ENCODE measurements at regions not wholly inside any gene's neighbourhood (a gene's known extent, or its start where the extent isn't known, plus 50 kb on each side); places are given as distances from the start of the nearest gene placed in this dataset.
"Not testable (repeated sequence)": the region's sequence is repeated elsewhere in the genome, so short reads cannot be mapped to it uniquely, and the experiment has no call there.

DNA sequence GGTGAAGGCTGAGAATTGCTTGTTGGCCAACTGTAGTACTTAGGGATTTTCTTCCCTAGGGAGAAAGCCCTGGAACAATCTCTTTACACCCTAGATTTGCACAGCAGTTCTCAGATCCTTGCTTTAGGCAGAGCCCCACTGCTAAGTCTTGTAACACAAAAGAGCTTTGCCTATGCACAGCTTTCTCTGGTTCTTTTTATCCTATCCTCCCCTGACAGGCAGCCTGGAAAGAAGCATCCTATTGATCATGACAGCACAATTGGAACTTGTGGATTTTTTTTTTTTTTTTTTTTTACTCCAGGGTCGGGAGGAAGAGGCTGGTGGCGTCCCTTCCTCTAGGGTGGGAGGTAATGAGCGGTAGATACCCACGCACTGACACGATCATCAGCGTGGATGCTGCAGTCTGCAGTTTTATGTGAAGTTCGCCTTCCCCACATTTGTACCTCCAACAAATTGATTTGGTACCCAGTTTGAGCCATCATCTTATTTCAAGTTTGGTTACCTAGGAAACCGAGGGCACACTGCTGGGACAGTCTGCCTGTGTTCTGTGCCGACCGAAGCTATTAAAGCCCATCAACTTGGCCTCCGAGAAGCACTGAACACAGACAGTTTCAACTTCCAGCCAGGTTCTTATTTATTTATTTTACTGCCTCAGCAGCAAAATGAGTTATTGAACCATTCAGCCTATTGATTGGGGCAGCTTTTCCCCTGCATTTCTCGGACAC is 110.1 kb downstream of the NRN1 start:
- DNase-seq (ENCODE audit: low read depth), result no peak

DNA sequence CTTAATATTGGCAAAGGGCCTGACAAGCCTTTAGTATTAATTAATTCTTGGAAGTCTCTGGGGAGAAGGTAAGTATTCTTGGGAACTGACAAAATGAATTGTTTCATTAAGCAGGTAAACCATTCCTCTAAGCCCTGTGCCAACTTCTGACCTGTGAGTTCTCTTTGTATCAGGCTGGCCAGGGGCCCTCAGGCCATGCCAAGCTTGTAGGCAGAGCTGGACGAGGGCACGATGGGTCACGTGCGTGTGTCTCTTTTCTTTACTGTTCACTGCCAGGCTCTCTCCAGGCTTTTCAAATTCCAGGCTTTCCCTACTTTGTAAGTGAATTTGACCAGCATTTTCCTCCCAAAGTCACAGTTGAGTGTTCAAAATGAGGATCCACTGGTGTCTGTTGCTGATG is 112.4 kb downstream of the NRN1 start:
- no peak for DNase-seq (ENCODE audit: low read depth)

DNA sequence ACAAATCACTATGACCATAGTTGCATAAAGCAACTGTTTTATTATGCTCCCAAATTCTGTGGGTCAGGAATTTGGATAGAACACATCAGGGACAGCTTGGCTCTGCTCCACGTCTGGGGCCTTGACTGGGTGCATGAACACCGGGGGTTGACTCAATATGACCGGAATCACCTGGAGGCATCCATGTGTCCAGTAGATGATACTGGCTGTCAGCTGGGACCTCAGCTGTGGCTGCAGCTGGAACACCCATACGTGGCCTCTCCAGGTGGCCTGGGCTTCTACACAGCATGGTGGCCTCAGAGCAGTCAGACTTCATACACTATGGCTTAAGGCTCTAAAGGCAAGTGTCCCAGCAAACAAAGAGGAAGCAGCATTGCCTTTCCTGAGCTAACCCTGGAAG is 113.4 kb downstream of the NRN1 start:
- DNase-seq (ENCODE audit: low read depth), result no peak

DNA sequence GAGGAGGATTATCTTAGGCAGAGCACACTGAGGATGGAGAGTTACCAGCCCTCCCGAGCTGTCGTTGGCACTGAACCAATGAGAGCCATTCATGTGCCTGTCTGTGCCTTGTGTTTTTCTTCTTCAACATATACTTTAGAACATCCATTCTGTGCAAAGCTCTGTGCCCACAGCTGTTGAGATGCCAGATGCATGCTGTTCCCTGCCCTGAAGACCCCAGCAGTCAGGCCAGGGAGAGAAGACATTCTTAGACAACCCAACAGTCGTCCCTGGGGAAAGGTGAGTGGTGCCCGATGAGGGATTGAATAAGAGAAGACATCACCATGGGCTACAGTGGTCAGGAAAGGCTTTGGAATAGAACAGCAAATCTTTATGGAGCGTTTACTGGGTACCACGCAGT is 114.1 kb downstream of the NRN1 start:
- no peak for DNase-seq (ENCODE audit: low read depth)

DNA sequence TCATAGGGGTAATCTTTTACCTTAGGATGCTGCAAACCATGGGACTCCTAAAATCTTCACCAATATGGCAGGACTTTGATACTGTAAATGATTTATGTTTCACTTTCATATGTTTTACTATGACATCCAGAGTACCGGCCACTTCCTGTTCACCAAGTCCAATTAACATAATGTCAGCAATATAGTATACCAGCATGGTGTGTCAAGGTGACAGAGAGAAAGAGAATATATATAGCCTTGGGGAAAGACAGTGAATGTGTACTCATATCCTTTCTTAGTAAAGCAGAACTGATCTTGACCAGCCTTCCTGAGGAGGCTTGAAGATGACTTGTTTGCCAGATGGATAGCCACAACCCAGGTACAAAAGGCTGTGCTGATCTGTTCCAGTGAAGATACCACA is 127.9 kb downstream of the NRN1 start:
- DNase-seq (ENCODE audit: low read depth), result no peak

DNA sequence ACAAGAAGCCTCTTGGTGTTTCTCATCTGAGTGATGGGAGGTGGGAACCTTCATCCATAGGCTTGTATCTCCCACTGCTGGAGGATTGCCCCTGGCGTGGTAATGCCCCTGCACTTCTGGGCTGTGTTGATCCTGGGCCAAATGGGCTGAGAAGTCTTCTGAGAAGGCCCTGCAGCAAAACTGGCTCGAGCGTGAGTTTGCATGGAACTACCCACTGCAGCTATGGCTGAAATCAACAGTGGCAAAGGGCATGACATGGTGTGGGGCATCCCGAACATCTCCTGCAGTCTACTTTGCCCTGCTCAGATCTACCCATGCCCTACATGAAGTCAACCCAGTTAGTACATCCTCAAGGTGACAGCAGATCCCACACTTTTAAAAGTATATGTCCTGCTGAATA is 130.6 kb downstream of the NRN1 start:
- DNase-seq (ENCODE audit: low read depth), result no peak

DNA sequence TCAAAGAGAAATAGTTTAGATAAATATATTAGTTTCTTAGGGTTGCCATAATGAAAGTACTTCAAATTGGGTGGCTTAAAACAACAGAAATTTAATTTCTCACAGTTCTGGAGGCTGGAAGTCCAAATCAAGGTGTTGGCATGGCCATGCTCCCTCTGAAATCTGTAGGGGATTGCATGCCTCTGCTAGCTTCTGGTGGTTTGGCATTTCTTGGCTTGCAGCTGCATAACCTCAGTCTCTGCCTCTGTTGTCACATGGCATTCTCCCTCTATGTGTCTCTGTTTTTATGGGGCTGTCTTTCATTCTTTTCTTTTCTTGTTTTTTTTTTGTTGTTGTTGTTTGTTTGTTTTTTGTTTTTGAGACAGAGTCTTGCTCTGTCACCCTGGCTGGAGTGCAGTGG is 132.7 kb downstream of the NRN1 start:
- DNase-seq (ENCODE audit: low read depth), result not testable (repeated sequence)

DNA sequence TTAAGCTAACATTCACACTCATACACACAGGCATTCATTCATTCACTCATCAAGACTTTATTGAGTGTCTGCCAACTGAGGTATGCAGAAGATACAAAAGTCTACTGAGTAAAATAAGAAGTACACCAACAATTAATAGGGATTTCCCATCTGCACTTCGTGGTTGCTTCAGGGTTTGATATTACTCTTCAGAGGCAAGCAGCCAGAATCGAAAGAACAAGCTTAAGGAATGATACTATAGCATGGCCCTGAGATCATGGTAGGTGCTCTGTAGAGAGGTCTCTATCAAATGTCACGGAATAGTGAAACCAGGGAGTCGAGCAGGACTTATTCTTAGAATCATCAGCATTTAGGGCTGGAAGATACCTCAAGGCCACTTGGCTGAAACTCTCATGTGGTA is 135.4 kb downstream of the NRN1 start:
- no peak for DNase-seq (ENCODE audit: low read depth)

DNA sequence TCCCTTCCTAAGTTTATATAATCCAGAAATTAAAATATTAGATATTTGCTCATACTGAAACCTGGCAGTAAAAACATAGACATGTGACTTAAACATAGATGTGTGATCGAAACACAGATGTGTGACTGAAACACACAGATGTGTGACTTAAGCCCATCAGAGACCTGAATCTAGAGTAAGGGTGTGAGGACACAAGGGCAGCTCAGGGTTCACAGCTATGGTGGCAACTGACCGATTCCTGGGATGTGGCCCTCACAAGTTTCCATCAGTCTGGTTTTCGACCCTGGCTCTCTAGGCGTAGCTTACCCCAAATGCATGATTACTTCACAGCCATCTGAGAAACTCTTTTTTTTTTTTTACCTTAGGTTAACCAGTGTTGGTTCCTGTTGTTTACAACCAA is 137.0 kb downstream of the NRN1 start:
- no peak for DNase-seq (ENCODE audit: low read depth)

DNA sequence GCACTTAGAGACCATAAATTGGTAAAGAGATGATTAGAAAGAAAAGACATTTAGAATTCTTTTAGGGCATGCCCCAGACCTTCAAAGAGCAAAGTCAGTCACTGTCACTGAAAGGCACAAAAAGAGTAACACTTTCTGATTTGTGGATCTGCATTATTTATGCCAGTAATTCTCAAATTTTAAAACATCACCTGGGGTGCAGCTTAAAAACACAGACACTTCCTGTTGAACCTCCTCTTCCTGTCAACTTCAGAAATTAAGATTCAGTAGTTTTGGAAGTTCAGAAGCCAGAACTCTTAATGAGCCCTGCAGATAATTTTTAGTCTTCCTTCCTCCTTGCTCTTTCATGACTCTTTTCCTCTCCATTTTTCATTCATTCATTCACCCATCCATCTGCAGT is 137.5 kb downstream of the NRN1 start:
- DNase-seq (ENCODE audit: low read depth), result no peak

DNA sequence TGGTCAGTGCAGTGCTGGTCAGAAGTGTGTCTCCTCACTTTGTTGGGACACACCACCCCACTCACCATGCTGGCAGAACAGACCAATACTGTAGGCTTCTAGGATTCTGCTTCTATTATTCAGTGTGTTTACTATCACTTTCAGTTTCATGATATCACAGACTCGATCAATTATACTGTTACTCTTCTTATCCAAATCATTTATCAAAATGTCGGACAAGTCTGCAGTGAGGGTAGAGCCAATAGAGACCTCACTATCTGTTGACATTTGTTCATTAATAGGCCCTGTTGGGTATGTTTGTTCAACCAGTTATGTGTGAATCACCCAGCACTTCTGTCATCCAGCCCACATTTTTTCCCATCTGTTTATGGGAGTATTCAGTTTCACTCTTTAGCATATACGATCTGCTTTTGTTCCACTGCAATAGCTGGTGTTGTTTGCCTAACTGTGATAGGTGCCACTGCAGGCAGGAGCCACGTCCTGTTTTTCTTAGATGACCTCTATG is 140.1 kb downstream of the NRN1 start:
- peak; percentile 57 for DNase-seq (ENCODE audit: low read depth)

DNA sequence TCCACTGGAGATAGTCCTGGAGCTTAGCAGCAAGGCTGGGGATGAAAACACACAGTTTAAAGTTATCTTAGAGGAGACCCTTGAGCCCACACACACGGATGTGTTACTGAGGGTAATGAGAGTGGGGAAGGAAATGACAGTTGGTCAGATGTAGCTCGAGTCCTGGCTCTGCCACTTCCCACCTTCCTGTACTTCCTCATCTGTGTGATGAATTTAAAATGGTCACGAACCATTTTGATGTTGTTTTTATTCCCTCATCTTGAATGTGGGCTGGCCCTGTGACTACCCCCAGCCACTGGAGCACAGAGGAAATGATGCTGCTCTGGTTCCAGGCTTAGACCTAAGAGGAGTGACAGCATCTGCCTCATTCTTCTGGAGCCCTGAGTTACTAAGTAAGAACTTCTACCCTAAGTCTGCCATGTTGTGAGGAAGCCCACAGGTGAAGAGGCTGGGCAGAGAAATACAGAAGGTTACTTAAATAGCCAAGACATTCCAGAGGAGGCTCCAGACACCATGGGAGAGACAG is 141.2 kb downstream of the NRN1 start:
- DNase-seq (ENCODE audit: low read depth), result no peak

DNA sequence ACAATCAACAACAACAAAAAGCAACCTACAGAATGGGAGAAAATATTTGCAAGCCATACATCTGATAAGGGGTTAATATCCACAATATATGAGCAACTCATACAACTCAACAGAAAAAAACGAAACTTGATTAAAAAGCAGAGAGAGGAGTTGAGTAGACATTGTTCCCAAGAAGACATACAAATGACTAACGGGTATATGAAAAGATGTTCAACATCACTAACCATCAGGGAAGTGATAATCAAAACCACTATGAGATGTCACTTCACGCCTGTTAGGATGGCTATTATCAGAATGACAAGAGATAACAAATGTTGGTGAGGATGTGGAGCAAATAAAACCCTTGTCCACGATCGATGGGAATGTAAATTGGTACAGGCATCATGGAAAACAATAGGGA is 145.9 kb downstream of the NRN1 start:
- DNase-seq (ENCODE audit: low read depth), result no peak

DNA sequence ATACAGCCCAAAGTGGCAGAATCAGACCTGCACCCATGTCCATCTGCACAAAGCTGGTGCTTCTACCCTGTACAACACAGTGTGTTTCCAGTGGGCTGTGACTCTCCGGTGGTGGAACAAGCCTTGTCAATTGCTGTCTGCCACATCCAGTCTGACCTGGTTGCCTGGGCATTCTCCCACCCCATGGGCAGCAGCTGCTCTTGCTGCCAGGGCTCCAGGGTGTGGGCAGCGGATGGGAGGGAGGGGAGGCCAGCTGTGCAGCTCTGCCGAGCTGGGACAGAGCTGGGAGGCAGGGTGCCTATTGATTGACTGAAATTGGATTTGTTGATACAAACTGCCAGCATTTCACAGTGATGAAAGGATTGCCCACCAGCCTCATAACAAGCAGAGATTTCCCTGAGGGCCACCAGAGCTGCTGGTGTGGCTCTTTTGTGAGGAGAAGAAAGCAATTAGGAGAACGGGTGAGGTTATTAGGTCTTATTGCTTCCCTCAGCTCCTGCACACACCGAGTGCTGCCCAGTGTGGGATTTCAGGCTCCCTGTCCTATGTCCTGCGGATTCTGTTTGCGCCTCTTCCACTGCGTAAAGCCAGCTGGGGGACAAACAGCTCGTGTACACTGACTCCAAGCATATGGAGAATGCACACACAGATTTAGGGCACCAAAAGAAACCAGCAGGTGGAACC is 150.8 kb downstream of the NRN1 start:
- DNase-seq (ENCODE audit: low read depth), result no peak

DNA sequence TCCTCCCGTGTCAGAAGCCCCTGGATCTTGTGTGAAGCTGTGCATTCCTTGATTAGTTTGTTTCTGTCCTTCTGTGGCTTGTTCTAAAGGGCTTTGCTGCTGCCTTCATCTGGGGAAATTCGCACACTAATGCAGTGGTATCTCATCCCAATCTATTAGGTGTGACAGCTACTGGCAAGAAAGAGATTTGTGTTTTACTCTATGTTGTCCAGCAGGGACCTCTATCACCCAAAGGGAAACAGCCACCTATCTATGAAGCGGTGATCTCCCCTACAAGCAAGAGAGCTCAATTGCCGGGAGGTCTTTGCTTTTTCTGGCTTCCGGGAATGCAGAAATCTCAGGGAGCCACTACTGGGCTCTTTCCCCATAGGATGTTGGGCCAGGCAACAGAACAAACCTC is 151.8 kb downstream of the NRN1 start:
- no peak for DNase-seq (ENCODE audit: low read depth)

DNA sequence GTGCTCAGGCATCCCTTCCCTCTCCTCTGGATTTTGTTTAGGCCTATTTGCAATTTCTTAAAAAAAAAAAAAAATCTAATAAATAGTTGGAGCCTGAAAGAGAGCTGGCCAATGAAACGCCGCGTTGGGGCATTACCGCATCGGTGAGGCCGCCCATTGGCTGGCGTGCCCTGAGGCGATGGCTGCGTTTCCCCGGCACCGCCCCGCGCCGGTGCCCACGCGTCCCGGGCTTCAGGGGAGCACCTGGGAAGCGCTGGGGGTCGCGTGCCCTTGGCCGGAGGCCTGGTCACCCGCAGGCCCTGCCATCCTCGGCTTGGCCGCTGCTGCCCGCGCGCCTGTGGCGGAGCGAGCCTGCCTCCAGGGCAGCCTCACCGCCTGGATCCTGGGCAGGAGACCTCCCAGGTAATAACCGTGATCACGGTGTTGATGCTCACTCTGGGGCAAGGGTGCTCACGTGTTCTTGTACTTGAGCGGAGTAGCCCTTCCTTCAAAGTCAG is 155.4 kb downstream of the NRN1 start:
- DNase-seq (ENCODE audit: low read depth), result peak; percentile 7

DNA sequence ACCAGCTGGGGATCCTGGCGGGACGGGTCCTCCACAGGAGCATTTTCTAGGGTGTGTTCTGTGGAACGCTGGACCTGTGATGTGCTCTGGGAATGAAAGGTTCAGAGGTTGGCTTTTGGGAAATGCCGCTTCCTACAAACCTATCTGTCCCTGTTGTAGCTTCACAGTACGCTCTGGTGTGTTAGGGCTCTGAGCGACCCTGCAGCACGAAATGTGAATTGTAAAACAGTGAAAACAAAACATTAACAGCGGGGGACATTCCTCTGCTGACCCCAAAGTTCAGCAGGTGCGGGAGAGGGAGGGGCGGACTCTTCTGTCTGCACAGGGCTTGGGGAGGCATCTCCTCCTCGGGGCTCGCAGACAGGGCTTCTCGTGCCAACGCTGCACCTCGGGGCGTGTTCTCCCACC is 155.9 kb downstream of the NRN1 start:
- no peak for DNase-seq (ENCODE audit: low read depth)

DNA sequence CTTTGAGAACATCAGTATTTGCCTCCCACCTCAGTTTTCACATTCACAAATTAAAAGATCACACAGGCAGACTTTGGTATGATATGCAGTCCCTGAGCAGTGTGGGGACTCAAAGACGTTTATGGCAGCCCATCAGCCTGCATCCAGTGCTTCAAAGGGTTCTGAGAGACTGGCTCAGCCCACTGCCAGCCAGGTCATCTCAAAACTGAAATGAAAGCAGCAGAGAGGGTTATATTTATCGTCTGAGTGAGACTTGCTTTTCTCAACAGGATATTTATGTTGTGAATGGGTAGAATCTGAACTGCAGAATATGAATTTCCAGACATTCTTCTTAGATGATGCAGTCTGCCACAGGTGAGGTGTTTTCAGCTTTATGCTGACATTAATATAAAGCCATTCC is 159.8 kb downstream of the NRN1 start:
- DNase-seq (ENCODE audit: low read depth), result no peak

DNA sequence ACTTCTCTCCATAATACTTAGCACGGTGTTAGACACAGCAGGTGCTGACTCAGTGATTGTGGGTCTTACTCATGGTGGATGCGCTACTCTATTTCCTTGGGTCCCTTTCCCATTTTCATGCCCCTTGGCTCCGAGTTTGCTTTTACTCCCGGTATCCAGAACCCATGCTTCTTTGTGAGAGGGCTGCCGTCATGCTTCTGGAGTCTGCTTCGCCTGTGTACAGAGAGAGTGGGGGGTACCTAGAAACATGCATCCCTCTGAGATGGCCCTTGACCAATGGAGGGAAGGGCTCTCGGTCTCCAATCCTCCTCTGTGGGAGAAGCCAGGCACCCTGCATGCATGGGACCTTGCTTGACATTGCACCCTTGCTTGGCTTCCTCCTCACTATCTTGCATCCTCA is 160.4 kb downstream of the NRN1 start:
- DNase-seq (ENCODE audit: low read depth), result no peak

DNA sequence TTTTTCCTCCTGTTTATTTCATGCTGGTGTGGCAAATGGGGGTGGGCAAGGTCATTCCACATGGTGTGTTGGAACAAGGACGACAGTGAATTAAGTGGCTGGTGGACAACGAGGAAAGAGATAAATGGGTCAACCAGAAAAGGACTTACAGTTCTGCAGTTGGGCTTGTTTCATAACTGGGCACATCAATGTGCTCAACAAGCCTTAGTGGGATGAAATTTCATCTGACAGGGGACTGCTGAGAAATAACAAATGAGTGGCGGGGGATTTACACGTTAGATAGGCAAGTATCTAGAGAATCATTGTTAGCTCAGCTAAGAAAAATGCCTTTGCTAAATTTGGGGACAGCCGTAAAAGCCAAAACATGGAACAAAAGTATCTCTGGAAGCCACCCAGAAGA is 163.6 kb downstream of the NRN1 start:
- DNase-seq (ENCODE audit: low read depth), result no peak

DNA sequence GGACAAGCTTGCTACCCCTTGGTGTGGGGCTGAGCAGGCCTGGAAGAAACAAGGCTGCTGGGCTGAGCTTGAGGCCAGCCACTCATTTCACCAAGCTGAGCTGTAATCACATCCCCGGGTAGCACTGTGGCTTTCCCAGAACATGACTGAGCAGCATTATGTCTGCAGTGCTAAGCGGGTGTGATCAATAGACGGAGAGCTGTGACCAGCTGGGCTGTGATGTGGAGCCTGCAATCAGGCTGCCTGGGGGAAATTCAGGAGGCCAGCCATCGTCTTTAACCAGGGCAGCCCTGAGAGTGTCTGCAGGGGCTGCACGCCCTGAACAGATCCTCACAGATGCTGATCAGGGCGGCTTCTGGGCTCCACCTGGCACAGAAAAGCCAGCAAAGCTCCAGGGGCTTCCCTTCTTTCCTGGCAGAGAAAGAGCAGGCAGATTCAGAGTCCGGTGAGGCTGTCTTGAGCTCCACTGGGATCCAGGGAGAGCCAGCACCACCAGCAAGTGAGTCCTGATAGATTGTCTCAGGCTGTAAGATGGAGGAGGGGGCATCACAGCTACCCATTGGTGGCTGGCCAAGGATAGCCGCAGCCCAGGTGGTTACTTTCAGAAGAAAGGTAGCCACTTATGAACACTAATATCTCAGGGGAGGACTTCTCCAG is 165.9 kb downstream of the NRN1 start:
- no peak for DNase-seq (ENCODE audit: low read depth)

DNA sequence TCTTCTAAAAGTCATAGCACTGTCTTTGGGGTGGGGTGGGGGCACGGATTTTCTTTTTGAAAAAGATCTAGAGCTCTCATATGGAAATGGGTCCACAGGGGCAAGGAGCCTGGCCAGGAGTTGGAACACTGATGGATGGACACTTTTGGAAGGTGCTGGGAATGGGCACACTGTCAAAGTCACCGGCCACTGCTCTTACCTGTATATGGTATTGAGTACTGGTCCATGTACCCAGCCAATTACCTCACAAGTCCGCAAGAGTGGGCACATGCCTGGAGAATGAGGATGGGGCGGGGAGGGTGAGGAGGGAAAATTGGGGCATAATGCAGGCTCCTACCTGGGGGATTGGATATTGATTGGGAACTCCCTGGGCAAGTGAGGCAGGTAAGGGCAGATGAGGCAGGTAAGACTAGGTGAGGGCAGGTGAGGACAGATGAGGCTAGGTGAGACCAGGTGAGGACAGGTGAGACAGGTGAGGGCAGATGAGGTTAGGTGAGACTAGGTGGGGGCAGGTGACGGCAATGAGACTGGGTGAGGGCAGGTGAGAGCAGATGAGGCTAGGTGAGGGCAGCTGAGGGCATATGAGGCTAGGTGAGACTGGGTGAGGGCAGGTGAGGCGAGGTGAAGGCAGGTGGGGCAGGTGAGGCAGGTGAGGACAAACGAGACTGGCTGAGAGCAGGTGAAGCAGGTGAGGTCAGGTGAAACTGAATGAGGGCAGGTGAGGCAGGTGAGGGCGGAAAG is 167.9 kb downstream of the NRN1 start:
- no peak for DNase-seq (ENCODE audit: low read depth)

Data from fibroblast of gingiva (primary cell).